Neuron (in vitro differentiated cells): ENCODE measurements at regions not wholly inside any gene's neighbourhood (a gene's known extent, or its start where the extent isn't known, plus 50 kb on each side); places are given as distances from the start of the nearest gene placed in this dataset.
"Not testable (repeated sequence)": the region's sequence is repeated elsewhere in the genome, so short reads cannot be mapped to it uniquely, and the experiment has no call there.

Experiments
- H2AFZ ChIP-seq: one replicate; pipeline ENCODE4 v1.6.1; 2013; ENCODE audit warnings: low read depth, mild to moderate bottlenecking, inconsistent platforms, low read length, moderate library complexity
- H3K27me3 ChIP-seq: one replicate; pipeline ENCODE4 v1.6.1; 2013; ENCODE audit warnings: low read length; ENCODE audit not compliant: insufficient read depth
- H3K36me3 ChIP-seq: one replicate; pipeline ENCODE4 v1.6.1; 2013; ENCODE audit warnings: low read length; ENCODE audit not compliant: insufficient read depth
- H3K4me1 ChIP-seq: one replicate; pipeline ENCODE4 v1.6.1; 2013; ENCODE audit warnings: low read length; ENCODE audit not compliant: insufficient read depth
- H3K4me3 ChIP-seq: 2 replicates; pipeline ENCODE4 v1.5.1; 2013; ENCODE audit warnings: mild to moderate bottlenecking, low read length, moderate library complexity
- H3K9me3 ChIP-seq: one replicate; pipeline ENCODE4 v1.6.1; 2013; ENCODE audit warnings: low read length

- H2AFZ ChIP-seq, H3K36me3 ChIP-seq, H3K27me3 ChIP-seq, H3K4me3 ChIP-seq, H3K9me3 ChIP-seq, H3K4me1 ChIP-seq: not testable (repeated sequence)
Observed at GRCh38 chr14:21760360-21760759, 86.7 kb upstream of the OR4E1 start.

- no peaks in the 10 kb centered on the region for H3K4me1 ChIP-seq
- no peaks in the 10 kb centered on the region for H3K36me3 ChIP-seq
- H3K27me3 ChIP-seq: peaks cover 2% of the 10 kb centered on the region
- H3K4me3 ChIP-seq: no peak overlapping the region
- no peaks in the 10 kb centered on the region for H3K9me3 ChIP-seq
- no peak overlapping the region for H2AFZ ChIP-seq
Observed at GRCh38 chr14:21749306-21749868, 75.8 kb upstream of the OR4E1 start.

GRCh38 chr14:21748869-21749303 lies 75.3 kb upstream of the OR4E1 start:
- Histone ChIP-seq H3K27me3 (peaks cover 2% of the 10 kb centered on the region), H2AFZ (no peak overlapping the region), H3K9me3 (no peaks in the 10 kb centered on the region), H3K36me3 (no peaks in the 10 kb centered on the region), H3K4me3 (no peak overlapping the region), H3K4me1 (no peaks in the 10 kb centered on the region)

- Histone ChIP-seq H3K9me3 (no peaks in the 10 kb centered on the region), H3K4me1 (no peaks in the 10 kb centered on the region), H3K36me3 (no peaks in the 10 kb centered on the region), H2AFZ (no peak overlapping the region), H3K4me3 (no peak overlapping the region), H3K27me3 (peaks cover 5% of the 10 kb centered on the region)
Observed at GRCh38 chr14:21735639-21736307, 62.2 kb upstream of the OR4E1 start.

- no peaks in the 10 kb centered on the region for H3K4me1 ChIP-seq
- H2AFZ ChIP-seq: no peak overlapping the region
- no peaks in the 10 kb centered on the region for H3K36me3 ChIP-seq
- H3K9me3 ChIP-seq: no peaks in the 10 kb centered on the region
- H3K27me3 ChIP-seq: peaks cover 5% of the 10 kb centered on the region
- no peak overlapping the region for H3K4me3 ChIP-seq
Observed at GRCh38 chr14:21735200-21735599, 61.6 kb upstream of the OR4E1 start.

GRCh38 chr14:21734457-21735074 lies 60.9 kb upstream of the OR4E1 start:
- H3K4me1 ChIP-seq: no peaks in the 10 kb centered on the region
- no peaks in the 10 kb centered on the region for H3K36me3 ChIP-seq
- H3K4me3 ChIP-seq: no peak overlapping the region
- peaks cover 5% of the 10 kb centered on the region for H3K27me3 ChIP-seq
- no peak overlapping the region for H2AFZ ChIP-seq
- H3K9me3 ChIP-seq: no peaks in the 10 kb centered on the region

- Histone ChIP-seq H2AFZ (no peak overlapping the region), H3K27me3 (peaks cover 4% of the 10 kb centered on the region), H3K4me1 (no peaks in the 10 kb centered on the region), H3K9me3 (no peaks in the 10 kb centered on the region), H3K4me3 (no peak overlapping the region), H3K36me3 (no peaks in the 10 kb centered on the region)
Observed at GRCh38 chr14:21729703-21730233, 56.1 kb upstream of the OR4E1 start.

- Histone ChIP-seq H3K4me1 (no peaks in the 10 kb centered on the region), H3K36me3 (no peaks in the 10 kb centered on the region), H3K27me3 (no peaks in the 10 kb centered on the region), H2AFZ (no peak overlapping the region), H3K9me3 (no peaks in the 10 kb centered on the region), H3K4me3 (no peak overlapping the region)
Observed at GRCh38 chr14:21725250-21725649, 51.6 kb upstream of the OR4E1 start.

- H3K27me3 ChIP-seq: no peaks in the 10 kb centered on the region
Observed at GRCh38 chr14:21724090-21724973, 50.7 kb upstream of the OR4E1 start.

GRCh38 chr14:21723431-21724045 lies 49.9 kb upstream of the OR4E1 start:
- Histone ChIP-seq H3K27me3 (no peaks in the 10 kb centered on the region), H2AFZ (no peak overlapping the region), H3K4me1 (no peaks in the 10 kb centered on the region)

More at GRCh38 chr14:21724090-21724973, 50.7 kb upstream of the OR4E1 start:
- Histone ChIP-seq H3K4me1 (no peaks in the 10 kb centered on the region), H3K9me3 (no peaks in the 10 kb centered on the region), H2AFZ (no peak overlapping the region), H3K36me3 (no peaks in the 10 kb centered on the region), H3K4me3 (no peak overlapping the region)

More at GRCh38 chr14:21723431-21724045, 49.9 kb upstream of the OR4E1 start:
- no peaks in the 10 kb centered on the region for H3K36me3 ChIP-seq
- H3K9me3 ChIP-seq: no peaks in the 10 kb centered on the region
- H3K4me3 ChIP-seq: no peak overlapping the region
